DOHH2 (cell line): ENCODE measurements at regions not wholly inside any gene's neighbourhood (a gene's known extent, or its start where the extent isn't known, plus 50 kb on each side); places are given as distances from the start of the nearest gene placed in this dataset.

Experiments
- H3F3A ChIP-seq: fragments of 200-600 bp; sonication (generic), shearing (Covaris generic); 2 replicates; pipeline ENCODE4 v1.6.0; 2016; ENCODE audit warnings: antibody characterized with exemption, mild to moderate bottlenecking; ENCODE audit not compliant: control insufficient read depth, insufficient read depth
- H3K27ac ChIP-seq: fragments of 200-600 bp; sonication (generic); 2 replicates; pipeline ENCODE4 v1.5.1; 2014; ENCODE audit warnings: low read depth, mild to moderate bottlenecking, low read length, moderate library complexity
- H3K27me3 ChIP-seq: fragments of 200-600 bp; sonication (generic); 2 replicates; pipeline ENCODE4 v1.6.1; 2014; ENCODE audit warnings: mild to moderate bottlenecking, low read length, mixed read lengths; ENCODE audit not compliant: control insufficient read depth
- H3K36me3 ChIP-seq: fragments of 200-600 bp; sonication (generic); 2 replicates; pipeline ENCODE4 v1.6.1; 2014; ENCODE audit warnings: mild to moderate bottlenecking, low read length, moderate library complexity, mixed read lengths; ENCODE audit not compliant: control insufficient read depth
- H3K4me1 ChIP-seq: fragments of 200-600 bp; sonication (generic); 2 replicates; pipeline ENCODE4 v1.6.1; 2014; ENCODE audit warnings: mild to moderate bottlenecking, low read length, mixed read lengths; ENCODE audit not compliant: control insufficient read depth
- H3K4me2 ChIP-seq: fragments of 200-600 bp; sonication (generic); 2 replicates; pipeline ENCODE4 v1.6.0; 2014; ENCODE audit warnings: mild to moderate bottlenecking, low read length, moderate library complexity
- H3K4me3 ChIP-seq: fragments of 200-600 bp; sonication (generic); 2 replicates; pipeline ENCODE4 v1.5.1; 2014; ENCODE audit warnings: mild to moderate bottlenecking, low read length, mixed read lengths
- H3K79me2 ChIP-seq: fragments of 200-600 bp; sonication (generic); 2 replicates; pipeline ENCODE4 v1.6.1; 2014; ENCODE audit warnings: mild to moderate bottlenecking, low read length, mixed read lengths; ENCODE audit not compliant: control insufficient read depth
- H3K9me2 ChIP-seq: fragments of 200-600 bp; sonication (generic); replicated peaks from 2 replicates; pipeline ENCODE4 v1.6.1; 2014; ENCODE audit warnings: mild to moderate bottlenecking, low read length, mixed read lengths; ENCODE audit not compliant: control insufficient read depth
- H3K9me3 ChIP-seq: fragments of 200-600 bp; sonication (generic); 2 replicates; pipeline ENCODE4 v1.6.1; 2014; ENCODE audit warnings: antibody characterized with exemption, low read length, mixed read lengths; ENCODE audit not compliant: control insufficient read depth, insufficient read depth
- H4K20me1 ChIP-seq: fragments of 200-600 bp; sonication (generic); 2 replicates; pipeline ENCODE4 v1.6.0; 2014; ENCODE audit warnings: low read depth, mild to moderate bottlenecking, antibody characterized with exemption, low read length, moderate library complexity; ENCODE audit not compliant: control insufficient read depth, insufficient read depth
- EZH2phosphoT487 ChIP-seq: fragments of 200-600 bp; sonication (generic); IDR thresholded peaks from 2 replicates; pipeline ENCODE4 v1.6.1; 2017; ENCODE audit warnings: borderline replicate concordance, mild to moderate bottlenecking, antibody characterized with exemption, low read length, moderate library complexity, mixed read lengths
- TF ChIP-seq, protein P1 (sequence below): fragments of 200-600 bp; sonication (generic); IDR thresholded peaks from one replicate; pipeline ENCODE4 v1.5.1; 2014; ENCODE audit warnings: antibody characterized with exemption, mild to moderate bottlenecking, low read depth, low read length; ENCODE audit not compliant: poor library complexity, severe bottlenecking

DNA sequence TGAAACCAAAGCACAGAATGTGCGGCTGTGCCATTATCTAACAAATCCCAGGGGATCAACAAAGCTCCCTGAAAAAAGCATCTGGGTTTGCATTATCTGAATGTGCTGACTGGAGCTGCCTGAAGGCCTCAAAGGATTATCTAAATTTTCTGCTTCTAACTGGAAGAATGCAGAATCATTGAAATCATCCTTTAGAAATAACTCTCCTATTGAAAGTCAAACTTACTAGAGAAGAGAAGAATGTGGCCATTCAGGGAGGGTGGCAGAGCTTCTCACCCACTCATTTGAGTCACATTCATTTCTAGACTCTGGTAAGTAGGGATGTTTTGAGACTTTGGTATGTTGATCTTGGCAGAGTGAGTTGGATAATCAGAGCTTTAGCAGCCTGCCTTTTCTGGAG, 220.6 kb upstream of the RGS6 start:
- H3K4me3 ChIP-seq, result no peak overlapping the region
- no peaks in the 10 kb centered on the region for H3K79me2 ChIP-seq
- TF ChIP-seq EZH2phosphoT487, result no peak
- TF ChIP-seq, protein P1, sequence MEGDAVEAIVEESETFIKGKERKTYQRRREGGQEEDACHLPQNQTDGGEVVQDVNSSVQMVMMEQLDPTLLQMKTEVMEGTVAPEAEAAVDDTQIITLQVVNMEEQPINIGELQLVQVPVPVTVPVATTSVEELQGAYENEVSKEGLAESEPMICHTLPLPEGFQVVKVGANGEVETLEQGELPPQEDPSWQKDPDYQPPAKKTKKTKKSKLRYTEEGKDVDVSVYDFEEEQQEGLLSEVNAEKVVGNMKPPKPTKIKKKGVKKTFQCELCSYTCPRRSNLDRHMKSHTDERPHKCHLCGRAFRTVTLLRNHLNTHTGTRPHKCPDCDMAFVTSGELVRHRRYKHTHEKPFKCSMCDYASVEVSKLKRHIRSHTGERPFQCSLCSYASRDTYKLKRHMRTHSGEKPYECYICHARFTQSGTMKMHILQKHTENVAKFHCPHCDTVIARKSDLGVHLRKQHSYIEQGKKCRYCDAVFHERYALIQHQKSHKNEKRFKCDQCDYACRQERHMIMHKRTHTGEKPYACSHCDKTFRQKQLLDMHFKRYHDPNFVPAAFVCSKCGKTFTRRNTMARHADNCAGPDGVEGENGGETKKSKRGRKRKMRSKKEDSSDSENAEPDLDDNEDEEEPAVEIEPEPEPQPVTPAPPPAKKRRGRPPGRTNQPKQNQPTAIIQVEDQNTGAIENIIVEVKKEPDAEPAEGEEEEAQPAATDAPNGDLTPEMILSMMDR, result no peak
- H3F3A ChIP-seq, result no peaks in the 10 kb centered on the region
- H3K27me3 ChIP-seq, result no peaks in the 10 kb centered on the region
- H3K27ac ChIP-seq, result no peak overlapping the region
- H4K20me1 ChIP-seq, result no peaks in the 10 kb centered on the region
- H3K9me2 ChIP-seq, result no peaks in the 10 kb centered on the region
- H3K4me1 ChIP-seq, result no peaks in the 10 kb centered on the region
- H3K9me3 ChIP-seq, result no peaks in the 10 kb centered on the region
- H3K36me3 ChIP-seq, result peaks cover 7% of the 10 kb centered on the region
- H3K4me2 ChIP-seq, result no peak overlapping the region

GRCh38 chr14:71712478-71712877, 219.8 kb upstream of the RGS6 start:
- Histone ChIP-seq H3K9me2 (no peaks in the 10 kb centered on the region), H3K4me1 (no peaks in the 10 kb centered on the region), H3K9me3 (no peaks in the 10 kb centered on the region), H3K4me2 (no peak overlapping the region), H3K36me3 (peaks cover 7% of the 10 kb centered on the region), H3K79me2 (no peaks in the 10 kb centered on the region), H3K27ac (no peak overlapping the region), H3K27me3 (no peaks in the 10 kb centered on the region), H3K4me3 (no peak overlapping the region), H3F3A (no peaks in the 10 kb centered on the region), H4K20me1 (no peaks in the 10 kb centered on the region)
- no peak for TF ChIP-seq EZH2phosphoT487
- TF ChIP-seq, protein P1, result no peak

- no peak overlapping the region for H3K4me2 ChIP-seq
- no peaks in the 10 kb centered on the region for H3K79me2 ChIP-seq
- no peak overlapping the region for H3K27ac ChIP-seq
- peaks cover 7% of the 10 kb centered on the region for H3K36me3 ChIP-seq
- H3K4me3 ChIP-seq, result no peak overlapping the region
- H3K27me3 ChIP-seq, result no peaks in the 10 kb centered on the region
- H4K20me1 ChIP-seq, result no peaks in the 10 kb centered on the region
- no peaks in the 10 kb centered on the region for H3K9me2 ChIP-seq
- no peaks in the 10 kb centered on the region for H3K9me3 ChIP-seq
- H3K4me1 ChIP-seq, result no peaks in the 10 kb centered on the region
- TF ChIP-seq, protein P1, result no peak
- TF ChIP-seq EZH2phosphoT487, result no peak
- H3F3A ChIP-seq, result no peaks in the 10 kb centered on the region
Measured at GRCh38 chr14:71713016-71713415, 219.2 kb upstream of the RGS6 start.

GRCh38 chr14:71713451-71713850, 218.8 kb upstream of the RGS6 start:
- Histone ChIP-seq H3K79me2 (no peaks in the 10 kb centered on the region), H3K9me3 (no peaks in the 10 kb centered on the region), H3K36me3 (peaks cover 7% of the 10 kb centered on the region), H3K27me3 (no peaks in the 10 kb centered on the region), H3K9me2 (no peaks in the 10 kb centered on the region), H3K27ac (no peak overlapping the region), H3K4me2 (no peak overlapping the region), H4K20me1 (no peaks in the 10 kb centered on the region), H3K4me3 (no peak overlapping the region), H3K4me1 (no peaks in the 10 kb centered on the region), H3F3A (no peaks in the 10 kb centered on the region)
- TF ChIP-seq, protein P1, result no peak
- TF ChIP-seq EZH2phosphoT487, result no peak
